ENCODE measurements at regions not wholly inside any gene's neighbourhood (a gene's known extent, or its start where the extent isn't known, plus 50 kb on each side); places are given as distances from the start of the nearest gene placed in this dataset.

DNA sequence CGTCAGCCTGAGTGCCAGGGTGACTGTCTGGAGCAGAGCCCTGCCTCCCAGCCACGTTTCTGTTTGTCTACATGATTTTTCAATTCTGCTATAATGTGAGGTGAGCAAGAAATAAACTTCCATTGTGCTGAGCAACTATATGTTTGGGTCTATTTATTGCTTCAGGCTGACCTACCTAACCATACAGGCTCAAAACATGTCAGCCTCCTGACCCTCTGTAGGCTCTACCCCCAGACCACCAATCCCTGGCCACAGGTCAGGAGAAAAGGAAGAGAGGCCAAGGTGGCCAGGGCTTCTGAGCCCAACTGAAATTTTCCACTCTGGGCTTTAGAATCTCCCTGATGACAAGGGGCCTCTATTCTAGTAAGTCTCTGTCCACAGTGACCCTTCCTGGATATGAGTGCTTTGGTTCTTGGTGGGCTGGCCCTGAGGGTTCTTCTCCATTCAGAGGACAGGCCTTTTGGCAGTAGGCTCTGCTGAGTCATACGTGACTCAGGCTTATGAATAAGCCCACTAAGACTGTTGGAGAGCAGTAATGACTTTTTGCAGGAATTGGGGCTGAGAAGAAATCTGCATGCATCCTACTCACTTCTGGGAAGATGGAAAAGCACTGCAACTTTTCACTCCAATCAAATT lies 117.2 kb upstream of the TBCA start:
- DNase-seq (ENCODE audit: insufficient read length, low spot score): peak; percentile 68
- TF ChIP-seq POLR2A (IDR thresholded peaks at IDR 0.05; ENCODE audit: low read depth, low read length): no peak
- peak; percentile 88 for FAIRE-seq

DNA sequence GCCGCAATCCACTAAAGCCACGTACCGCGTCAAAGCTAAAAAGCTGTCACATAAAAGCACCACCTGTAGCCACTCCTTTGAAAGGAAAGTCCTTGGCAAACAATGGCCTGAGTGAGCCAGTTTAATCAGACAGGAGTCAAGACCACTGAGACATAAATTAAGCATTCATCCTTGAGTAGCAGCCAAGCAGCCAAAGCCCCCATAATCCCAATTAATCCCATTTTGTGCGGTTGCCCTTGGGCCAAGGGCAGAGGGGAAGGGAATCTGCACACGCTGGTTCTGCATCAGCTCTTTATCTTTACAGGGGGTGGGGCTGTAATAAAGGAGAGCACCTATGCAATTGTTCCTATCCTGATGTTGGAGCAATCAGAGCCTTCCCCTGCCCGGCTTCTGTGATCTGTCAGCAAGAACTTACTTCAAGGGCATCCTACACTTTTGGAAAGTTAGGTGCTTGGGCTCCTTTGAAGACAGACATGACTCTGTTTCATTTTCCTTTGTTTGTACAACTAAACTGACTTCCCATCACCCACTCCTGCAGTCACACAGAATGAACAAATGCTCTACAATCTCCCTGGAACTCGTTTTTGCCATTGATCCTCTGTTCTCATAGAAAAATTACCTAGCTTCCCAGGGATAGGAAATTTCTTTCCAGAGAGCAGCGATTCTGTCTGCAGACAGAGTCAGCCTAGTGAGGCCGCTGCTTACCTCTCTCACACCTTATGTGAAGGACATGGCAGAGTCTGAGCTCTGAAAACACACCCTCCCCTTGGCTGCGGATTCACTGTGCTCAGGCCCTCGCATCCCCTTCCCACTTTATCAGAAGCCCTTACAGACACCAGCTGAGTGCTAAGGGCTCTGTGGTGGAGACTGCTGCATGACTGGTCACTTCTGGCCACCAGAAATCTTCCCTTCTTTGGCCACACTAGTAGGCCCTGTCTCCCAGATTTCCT lies 116.2 kb upstream of the TBCA start:
- no peak for DNase-seq (ENCODE audit: insufficient read length, low spot score)
- TF ChIP-seq POLR2A (IDR thresholded peaks at IDR 0.05; ENCODE audit: low read depth, low read length): no peak
- no peak for FAIRE-seq

DNA sequence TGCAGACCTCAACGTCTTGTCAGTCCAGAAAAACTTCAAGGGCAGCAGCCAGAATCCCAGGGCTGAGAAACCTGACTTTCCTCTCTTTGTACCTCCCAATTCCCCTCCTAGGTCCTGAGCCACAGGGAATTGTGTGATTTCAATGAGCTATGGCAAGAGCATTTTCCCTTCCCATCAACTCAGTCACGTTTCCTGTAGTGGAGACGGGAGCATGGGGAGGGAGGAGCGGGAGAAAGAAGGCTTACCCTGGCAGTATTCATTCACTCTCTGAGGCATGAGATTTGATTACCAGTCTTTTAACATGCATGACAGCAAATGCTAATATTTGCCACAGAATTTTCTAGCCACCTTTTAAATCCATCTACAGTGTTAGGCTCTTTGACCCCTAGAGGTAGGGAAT lies 109.4 kb upstream of the TBCA start:
- no peak for TF ChIP-seq POLR2A (IDR thresholded peaks at IDR 0.05; ENCODE audit: low read depth, low read length)
- FAIRE-seq (no peak), DNase-seq (ENCODE audit: insufficient read length, low spot score) (no peak)

DNA sequence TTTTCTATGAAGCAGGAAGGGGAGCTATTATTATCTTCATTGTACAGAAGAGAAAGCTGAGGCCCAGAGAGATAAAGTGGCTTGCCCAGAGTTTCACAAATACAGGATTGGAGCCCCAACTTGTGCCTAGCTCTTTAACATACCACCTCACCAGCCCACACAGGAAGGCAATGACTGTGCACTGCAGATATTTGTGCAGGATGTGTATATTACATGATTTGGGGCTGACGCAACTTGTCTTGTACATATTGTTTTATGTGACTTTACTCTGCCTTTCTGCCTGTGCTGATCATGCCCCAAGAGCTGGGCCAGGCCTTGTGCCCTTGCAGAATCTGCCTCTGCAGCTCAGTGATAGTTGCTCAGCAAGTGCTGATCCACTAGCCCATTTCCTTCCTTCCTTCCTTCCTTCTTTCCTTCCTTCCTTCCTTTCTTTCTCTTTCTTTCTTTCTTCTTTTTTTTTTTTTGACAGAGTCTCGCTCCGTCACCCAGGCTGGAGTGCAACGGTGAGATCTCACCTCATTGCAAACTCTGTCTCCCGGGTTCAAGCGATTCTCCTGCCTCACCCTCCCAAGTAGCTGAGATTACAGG lies 106.6 kb upstream of the TBCA start:
- FAIRE-seq: no peak
- no peak for DNase-seq (ENCODE audit: insufficient read length, low spot score)
- no peak for TF ChIP-seq POLR2A (IDR thresholded peaks at IDR 0.05; ENCODE audit: low read depth, low read length)

DNA sequence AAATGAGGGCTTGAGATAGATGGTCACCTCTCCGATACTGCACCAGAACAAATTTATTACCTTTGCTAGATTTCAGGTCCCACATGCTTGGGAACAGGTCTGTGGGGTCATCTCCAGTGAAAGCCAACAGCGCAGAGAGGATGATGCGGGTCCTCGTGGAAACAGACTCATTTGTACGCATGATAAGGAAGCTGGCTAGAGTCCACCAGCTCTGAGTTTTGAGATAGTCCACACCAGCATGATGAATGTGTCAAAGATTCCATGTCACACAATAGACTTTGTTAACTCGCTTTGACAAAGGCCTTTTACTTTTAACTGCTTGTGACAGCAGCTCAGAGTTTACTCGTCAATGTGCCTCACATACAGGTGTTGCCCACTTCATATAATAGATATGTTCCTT lies 105.4 kb upstream of the TBCA start:
- TF ChIP-seq POLR2A (IDR thresholded peaks at IDR 0.05; ENCODE audit: low read depth, low read length): no peak
- DNase-seq (ENCODE audit: insufficient read length, low spot score): no peak
- no peak for FAIRE-seq

DNA sequence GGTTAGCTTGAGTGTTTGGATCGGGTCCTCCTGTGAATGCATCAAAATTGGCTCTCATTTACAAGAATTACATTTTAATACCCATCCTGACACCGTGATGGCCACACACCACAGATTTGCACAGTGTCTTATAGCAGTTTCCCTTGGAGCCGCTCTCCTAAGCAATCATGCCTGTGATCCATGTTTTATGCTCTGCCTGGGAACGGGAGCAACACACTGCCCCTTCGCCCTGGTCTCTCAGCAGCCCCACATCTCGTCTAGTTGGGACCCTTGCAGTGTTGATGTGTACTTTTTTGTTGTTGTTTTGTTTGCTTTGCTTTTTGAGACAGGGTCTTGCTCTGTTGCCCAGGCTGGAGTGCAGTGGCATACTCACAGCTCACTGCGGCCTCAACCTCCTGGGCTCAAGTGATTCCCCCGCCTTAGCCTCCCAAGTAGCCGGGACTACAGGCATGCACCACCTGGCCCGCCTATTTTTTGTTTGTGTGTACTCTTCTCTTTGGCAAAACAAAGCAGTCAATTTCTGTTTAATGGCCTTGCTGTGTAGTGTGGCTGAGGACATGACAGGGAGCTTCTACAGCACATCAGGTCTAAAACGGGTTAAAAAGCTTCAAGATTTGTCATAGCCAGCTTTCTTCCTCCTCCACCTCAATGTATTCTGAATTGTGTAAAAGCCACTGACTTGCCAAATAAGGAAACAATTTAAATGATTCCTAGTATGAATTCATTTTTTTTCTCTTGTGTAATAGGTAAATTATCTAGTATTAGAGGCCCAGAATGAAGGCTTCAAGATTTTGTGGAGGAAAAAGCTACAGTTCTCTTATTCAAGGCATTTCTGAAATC lies 101.6 kb upstream of the TBCA start:
- no peak for FAIRE-seq
- DNase-seq (ENCODE audit: insufficient read length, low spot score): no peak
- no peak for TF ChIP-seq POLR2A (IDR thresholded peaks at IDR 0.05; ENCODE audit: low read depth, low read length)

DNA sequence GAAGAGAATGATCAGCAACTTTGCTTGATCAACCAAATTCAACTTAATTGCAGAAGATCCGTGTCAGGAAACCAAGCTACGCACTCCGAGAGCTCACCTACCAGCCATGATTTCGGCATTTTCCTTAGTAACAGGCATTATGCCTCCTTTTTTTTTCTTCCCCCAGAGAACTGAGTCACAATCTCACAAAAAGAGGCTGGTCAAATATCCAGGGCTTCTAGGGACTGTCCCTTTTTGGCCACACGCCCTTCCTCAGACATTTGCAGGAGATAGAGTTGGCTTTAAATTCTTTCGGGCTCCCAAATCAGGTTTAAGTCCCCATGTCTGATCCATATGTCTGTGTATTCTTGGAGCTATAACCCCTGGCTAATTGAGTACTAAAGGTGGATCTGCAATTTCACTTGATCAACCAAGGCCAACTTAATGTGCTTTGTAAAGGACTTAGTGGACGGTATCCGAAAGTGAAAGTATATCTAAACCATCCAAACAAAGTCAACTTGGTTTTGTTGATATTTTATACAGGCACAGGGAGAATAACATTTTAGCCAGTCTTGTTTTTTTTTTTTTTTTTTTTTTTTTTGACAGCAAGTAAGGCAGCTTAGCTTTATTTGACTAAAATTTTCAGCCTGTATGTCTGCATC lies 100.8 kb upstream of the TBCA start:
- no peak for TF ChIP-seq POLR2A (IDR thresholded peaks at IDR 0.05; ENCODE audit: low read depth, low read length)
- DNase-seq (ENCODE audit: insufficient read length, low spot score) (no peak), FAIRE-seq (no peak)

DNA sequence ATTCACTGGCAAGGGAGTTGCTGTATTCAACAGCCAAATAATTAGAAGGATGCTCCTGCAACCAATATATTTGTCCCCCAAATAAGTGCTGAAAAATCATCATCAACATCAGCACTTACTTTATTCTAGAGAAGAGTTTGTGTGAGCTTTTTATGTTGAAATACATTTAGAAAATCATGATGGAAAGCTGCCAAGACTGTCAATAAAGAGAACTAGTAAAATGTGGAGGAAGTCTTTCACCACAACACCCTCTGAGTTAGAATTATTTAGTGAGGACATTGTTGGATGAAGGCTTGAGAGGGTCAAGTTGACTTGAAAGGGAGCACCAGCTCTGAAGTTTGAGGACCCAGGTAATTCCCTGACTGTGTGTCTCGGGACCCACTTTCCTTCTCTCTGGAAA lies 100.2 kb upstream of the TBCA start:
- DNase-seq (ENCODE audit: insufficient read length, low spot score) (no peak), FAIRE-seq (no peak)
- TF ChIP-seq POLR2A (IDR thresholded peaks at IDR 0.05; ENCODE audit: low read depth, low read length): no peak

DNA sequence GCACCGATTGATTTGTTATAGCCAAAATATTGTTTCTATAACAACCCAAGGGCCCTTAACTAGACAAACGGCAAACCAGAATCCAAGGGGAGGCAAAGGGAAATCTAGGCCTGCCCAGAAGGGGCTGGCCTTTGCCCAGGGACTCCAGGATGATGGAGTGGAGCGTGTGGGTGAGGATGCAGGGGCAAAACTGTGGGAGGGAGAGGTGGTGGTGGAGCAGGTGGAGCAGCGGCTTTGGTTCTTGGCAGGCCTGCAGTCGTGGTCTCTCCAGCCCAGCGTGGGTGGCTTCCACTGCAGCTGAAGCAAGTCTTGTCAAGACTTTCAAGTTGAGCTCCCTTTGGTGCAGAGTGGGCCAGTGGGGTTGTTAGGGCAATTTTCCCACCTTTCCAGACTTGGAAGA lies 98.6 kb upstream of the TBCA start:
- FAIRE-seq (no peak), DNase-seq (ENCODE audit: insufficient read length, low spot score) (no peak)
- no peak for TF ChIP-seq POLR2A (IDR thresholded peaks at IDR 0.05; ENCODE audit: low read depth, low read length)

DNA sequence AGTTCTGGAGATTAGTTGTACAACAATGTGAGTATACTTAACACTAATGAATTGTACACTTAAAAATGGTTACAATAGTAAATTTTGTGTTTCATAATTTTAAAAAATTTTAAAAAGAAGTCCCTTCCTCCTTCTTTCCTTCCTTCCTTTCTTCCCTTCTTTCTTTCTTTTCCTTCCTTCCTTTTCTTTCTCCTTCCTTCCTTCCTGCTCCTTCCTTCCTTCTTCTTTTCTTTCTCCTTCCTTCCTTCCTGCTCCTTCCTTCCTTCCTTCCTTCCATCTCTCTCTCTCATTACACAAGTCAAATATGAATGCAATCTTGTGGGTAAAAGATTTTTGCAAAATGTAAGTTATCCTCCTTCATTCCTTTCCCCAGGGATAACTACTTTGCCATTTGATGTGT lies 97.1 kb upstream of the TBCA start:
- DNase-seq (ENCODE audit: insufficient read length, low spot score): no peak
- no peak for FAIRE-seq
- no peak for TF ChIP-seq POLR2A (IDR thresholded peaks at IDR 0.05; ENCODE audit: low read depth, low read length)

DNA sequence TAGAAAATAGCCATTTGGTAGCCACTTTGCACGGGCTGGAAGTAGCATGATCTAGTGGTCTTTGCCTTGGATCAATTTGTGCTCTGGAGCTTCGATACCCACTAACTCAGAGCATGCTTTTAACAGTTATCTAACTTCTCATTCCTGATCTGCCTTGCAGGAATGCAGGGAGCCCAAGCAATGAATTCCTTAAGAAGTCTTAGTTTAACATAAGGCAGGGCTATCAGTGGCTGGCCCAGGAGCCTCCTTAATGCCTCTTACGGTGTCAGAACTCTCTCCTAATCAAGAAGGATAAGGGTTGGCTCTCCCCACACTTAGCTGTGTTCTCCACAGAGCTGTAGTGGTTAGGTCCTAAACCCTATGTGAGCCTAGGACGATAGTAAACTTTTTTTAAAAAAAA lies 95.8 kb upstream of the TBCA start:
- FAIRE-seq: no peak
- TF ChIP-seq POLR2A (IDR thresholded peaks at IDR 0.05; ENCODE audit: low read depth, low read length): no peak
- no peak for DNase-seq (ENCODE audit: insufficient read length, low spot score)

DNA sequence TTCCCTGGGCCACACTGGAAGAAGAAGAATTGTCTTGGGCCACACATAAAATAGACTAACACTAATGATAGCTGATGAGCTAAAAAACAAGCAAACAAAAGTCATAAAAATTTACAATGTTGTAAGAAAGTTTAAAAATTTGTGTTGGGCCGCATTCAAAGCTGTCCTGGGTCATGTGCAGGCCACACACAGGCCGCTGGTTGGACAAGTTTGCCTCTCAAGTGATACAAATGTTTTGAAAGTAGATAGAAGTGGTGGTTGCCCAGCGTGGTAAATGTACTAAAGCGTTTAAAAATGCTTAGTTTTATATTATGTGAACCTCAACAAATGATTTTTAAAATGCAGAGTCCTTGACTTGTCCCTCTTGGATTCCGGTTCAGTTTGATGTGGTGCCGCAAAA lies 94.9 kb upstream of the TBCA start:
- TF ChIP-seq POLR2A (IDR thresholded peaks at IDR 0.05; ENCODE audit: low read depth, low read length): no peak
- DNase-seq (ENCODE audit: insufficient read length, low spot score): no peak
- FAIRE-seq: no peak

DNA sequence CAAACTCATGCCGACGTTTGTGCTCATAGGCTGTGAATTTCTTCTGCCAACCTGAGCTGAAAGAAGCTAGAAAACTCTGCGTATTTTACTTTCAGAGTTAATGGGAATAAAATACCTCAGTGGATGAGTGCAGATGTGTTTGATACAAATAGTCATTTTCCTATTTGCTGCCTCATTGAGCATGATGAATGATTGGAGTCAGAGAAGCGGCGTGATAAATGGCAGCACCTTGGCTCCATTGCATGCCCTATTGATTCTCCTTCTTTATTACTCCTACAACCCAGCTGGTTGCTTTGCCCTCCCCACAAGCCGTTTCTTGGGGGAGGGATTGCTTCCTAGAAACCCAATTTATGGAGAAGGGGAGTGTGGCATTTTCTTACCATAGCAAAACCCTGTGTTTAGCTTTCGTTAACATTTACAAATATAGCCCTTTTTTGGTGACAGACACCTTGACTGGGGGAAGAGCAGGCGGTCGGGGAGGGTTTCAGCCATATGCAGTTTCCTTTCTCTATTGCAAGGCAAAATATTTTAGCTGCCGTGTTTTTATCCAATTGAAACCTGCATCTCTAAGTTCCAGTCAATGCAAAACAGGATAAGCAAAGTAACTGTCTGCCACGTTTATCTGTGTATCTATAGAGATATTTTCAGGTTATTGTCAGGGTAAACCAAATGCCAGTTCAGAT lies 93.1 kb upstream of the TBCA start:
- DNase-seq (ENCODE audit: insufficient read length, low spot score) (no peak), FAIRE-seq (no peak)
- no peak for TF ChIP-seq POLR2A (IDR thresholded peaks at IDR 0.05; ENCODE audit: low read depth, low read length)

Data from H54 (cell line).